ENCODE measurements at regions not wholly inside any gene's neighbourhood (a gene's known extent, or its start where the extent isn't known, plus 50 kb on each side); places are given as distances from the start of the nearest gene placed in this dataset.

DNA sequence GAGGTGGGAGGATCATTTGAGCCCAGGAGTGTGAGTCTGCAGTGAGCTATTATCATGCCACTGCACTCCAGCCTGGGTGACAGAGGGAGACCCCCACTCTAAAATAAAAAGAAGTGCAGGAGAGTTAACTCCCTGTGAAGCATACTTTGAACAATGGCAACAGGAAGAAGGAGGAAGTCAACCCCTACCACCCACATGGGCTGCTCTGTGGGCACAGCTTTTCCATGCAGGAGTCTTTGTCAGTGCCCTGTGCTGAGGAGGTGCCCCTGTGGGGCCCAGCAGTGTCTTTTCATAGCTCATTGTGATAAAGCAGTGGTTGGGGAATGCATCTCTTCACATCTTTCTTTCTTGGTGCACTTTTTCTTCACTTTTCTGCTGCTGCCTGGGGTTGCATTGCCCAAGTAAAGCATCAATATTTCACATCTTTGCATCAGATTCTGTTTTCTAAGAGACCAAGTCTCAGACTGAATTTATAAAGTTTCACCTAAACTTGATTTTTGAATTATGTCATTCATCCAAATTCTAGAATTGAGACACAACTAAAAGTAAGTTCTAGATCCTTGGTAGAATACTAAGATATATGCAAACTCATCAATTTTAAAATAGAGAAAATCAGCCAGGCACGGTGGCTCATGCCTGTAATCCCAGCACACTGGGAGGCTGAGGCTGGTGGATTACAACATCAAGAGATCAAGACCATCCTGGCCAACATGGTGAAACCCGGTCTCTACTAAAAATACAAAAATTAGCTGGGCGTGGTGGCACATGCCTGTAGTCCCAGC lies 316.6 kb downstream of the DNAH5 start:
- Histone ChIP-seq H3K9ac (ENCODE audit: insufficient read depth in 1 of 2, low read length in 2 of 2) (no peak overlapping the region), H3K27ac (ENCODE audit: low read depth in 1 of 2, low read length in 1 of 2) (no peak overlapping the region), H3K27me3 (ENCODE audit: control insufficient read depth in 3 of 3, insufficient read depth in 3 of 3, low read length in 2 of 3) (peaks cover 0 to 2% (median 0%) of the 10 kb centered on the region in 3 donors), H3K36me3 (ENCODE audit: control insufficient read depth in 4 of 4, insufficient read depth in 4 of 4, low read length in 4 of 4) (no peaks in the 10 kb centered on the region), H3K9me3 (ENCODE audit: control insufficient read depth in 4 of 4, insufficient read depth in 3 of 4, low read length in 3 of 4) (peaks cover 0 to 3% (median 0%) of the 10 kb centered on the region in 4 donors), H3K4me3 (no peak overlapping the region), H3K4me1 (ENCODE audit: control insufficient read depth in 5 of 5, insufficient read depth in 5 of 5, low read length in 5 of 5) (no peaks in the 10 kb centered on the region)
- 71 to 74% methylated on average over 3 of the region's 3 CpGs for WGBS, 2 donors
- DNase-seq = no peak
- ATAC-seq (ENCODE audit: insufficient read depth, low FRiP score) = no peak
- TF ChIP-seq, protein P1, sequence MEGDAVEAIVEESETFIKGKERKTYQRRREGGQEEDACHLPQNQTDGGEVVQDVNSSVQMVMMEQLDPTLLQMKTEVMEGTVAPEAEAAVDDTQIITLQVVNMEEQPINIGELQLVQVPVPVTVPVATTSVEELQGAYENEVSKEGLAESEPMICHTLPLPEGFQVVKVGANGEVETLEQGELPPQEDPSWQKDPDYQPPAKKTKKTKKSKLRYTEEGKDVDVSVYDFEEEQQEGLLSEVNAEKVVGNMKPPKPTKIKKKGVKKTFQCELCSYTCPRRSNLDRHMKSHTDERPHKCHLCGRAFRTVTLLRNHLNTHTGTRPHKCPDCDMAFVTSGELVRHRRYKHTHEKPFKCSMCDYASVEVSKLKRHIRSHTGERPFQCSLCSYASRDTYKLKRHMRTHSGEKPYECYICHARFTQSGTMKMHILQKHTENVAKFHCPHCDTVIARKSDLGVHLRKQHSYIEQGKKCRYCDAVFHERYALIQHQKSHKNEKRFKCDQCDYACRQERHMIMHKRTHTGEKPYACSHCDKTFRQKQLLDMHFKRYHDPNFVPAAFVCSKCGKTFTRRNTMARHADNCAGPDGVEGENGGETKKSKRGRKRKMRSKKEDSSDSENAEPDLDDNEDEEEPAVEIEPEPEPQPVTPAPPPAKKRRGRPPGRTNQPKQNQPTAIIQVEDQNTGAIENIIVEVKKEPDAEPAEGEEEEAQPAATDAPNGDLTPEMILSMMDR (IDR thresholded peaks at IDR 0.05; ENCODE audit: control extremely low read depth, extremely low read depth) = no peak

DNA sequence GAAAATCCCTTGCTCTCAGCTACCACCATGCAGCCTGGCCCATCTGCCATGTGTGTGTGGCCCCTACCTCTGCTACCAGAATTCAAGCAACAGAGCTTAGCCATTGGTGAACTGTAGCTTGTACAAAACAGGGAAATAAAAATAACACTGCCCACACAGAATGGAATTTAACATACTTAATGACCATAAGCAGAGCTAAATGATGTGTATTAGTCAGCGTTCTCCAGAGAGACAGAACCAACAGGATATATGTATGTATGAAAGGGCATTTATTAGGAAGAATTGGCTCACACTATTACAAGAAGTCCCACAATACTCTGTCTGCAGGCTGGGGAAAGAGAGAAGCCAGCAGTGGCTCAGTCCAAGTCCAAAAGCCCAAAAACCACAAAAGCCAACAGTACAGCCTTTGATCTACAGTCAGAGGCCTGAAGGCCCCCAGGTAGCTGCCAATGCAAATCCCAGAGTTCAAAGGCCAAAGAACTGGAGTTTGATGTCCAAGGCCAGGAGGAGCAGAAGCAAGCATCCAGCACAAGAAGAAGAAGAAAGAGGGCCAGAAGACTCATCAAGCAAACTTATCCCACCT lies 318.8 kb downstream of the DNAH5 start:
- 91 to 93% methylated on average over 1 of the region's 1 CpG for WGBS, 2 donors
- DNase-seq (no peak), ATAC-seq (ENCODE audit: insufficient read depth, low FRiP score) (no peak)
- H3K27ac ChIP-seq (ENCODE audit: low read depth in 1 of 2, low read length in 1 of 2) = no peak overlapping the region
- H3K9me3 ChIP-seq (ENCODE audit: control insufficient read depth in 4 of 4, insufficient read depth in 3 of 4, low read length in 3 of 4) = peaks cover 0 to 3% (median 2%) of the 10 kb centered on the region in 4 donors
- H3K9ac ChIP-seq (ENCODE audit: insufficient read depth in 1 of 2, low read length in 2 of 2) = no peak overlapping the region
- TF ChIP-seq, protein P1 (IDR thresholded peaks at IDR 0.05; ENCODE audit: control extremely low read depth, extremely low read depth) = no peak
- no peaks in the 10 kb centered on the region for H3K36me3 ChIP-seq (ENCODE audit: control insufficient read depth in 4 of 4, insufficient read depth in 4 of 4, low read length in 4 of 4)
- H3K27me3 ChIP-seq (ENCODE audit: control insufficient read depth in 3 of 3, insufficient read depth in 3 of 3, low read length in 2 of 3) = peaks cover 0 to 2% (median 0%) of the 10 kb centered on the region in 3 donors
- no peak overlapping the region for H3K4me3 ChIP-seq
- no peaks in the 10 kb centered on the region for H3K4me1 ChIP-seq (ENCODE audit: control insufficient read depth in 5 of 5, insufficient read depth in 5 of 5, low read length in 5 of 5)

DNA sequence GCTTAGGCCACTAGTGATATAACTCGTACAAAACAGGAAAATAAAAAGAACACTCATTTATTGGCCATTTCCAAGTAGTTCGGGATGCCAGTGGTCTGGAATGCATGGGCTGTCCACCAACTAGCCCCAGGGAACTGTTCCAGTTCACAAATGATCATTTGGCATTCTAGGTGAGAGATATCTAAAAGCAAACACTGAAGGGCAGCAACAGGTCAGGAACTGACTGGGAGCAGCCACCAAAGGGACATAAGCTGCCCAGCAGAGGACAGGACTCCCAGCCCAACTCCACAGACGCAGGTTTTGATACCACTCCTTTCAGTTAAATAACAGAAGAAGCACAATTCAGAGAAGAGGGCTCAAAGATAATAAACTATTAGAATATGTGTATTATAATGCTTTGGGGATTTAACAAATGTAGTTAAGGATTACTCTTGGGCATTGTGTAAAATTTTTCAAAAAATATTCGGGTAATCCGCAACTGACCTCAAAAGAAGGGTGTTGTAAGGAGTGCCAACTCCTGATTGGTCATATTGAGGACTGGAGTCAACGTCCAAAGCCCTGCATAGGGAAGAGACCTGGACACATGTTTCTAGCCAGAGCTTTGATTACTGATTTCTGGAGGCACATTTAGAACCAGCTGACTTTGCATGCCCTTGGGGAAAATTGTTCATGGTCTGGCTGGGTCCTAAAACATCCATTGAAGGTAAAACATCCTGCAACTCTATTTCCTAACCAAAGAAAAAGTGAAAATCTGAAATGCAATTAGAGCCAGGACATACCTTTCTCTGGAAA lies 320.0 kb downstream of the DNAH5 start:
- H3K4me1 ChIP-seq (ENCODE audit: control insufficient read depth in 5 of 5, insufficient read depth in 5 of 5, low read length in 5 of 5) = no peaks in the 10 kb centered on the region
- peaks cover 0 to 3% (median 2%) of the 10 kb centered on the region in 4 donors for H3K9me3 ChIP-seq (ENCODE audit: control insufficient read depth in 4 of 4, insufficient read depth in 3 of 4, low read length in 3 of 4)
- no peaks in the 10 kb centered on the region for H3K36me3 ChIP-seq (ENCODE audit: control insufficient read depth in 4 of 4, insufficient read depth in 4 of 4, low read length in 4 of 4)
- no peak overlapping the region for H3K4me3 ChIP-seq
- H3K27ac ChIP-seq (ENCODE audit: low read depth in 1 of 2, low read length in 1 of 2) = no peak overlapping the region
- ATAC-seq (ENCODE audit: insufficient read depth, low FRiP score) (no peak), DNase-seq (no peak)
- H3K27me3 ChIP-seq (ENCODE audit: control insufficient read depth in 3 of 3, insufficient read depth in 3 of 3, low read length in 2 of 3) = peaks cover 0 to 2% (median 0%) of the 10 kb centered on the region in 3 donors
- TF ChIP-seq, protein P1 (IDR thresholded peaks at IDR 0.05; ENCODE audit: control extremely low read depth, extremely low read depth) = no peak
- H3K9ac ChIP-seq (ENCODE audit: insufficient read depth in 1 of 2, low read length in 2 of 2) = no peak overlapping the region
- WGBS, 2 donors = 67 to 73% methylated on average over 6 of the region's 6 CpGs

All from lung (tissue), 11 donors.